ENCODE measurements at regions not wholly inside any gene's neighbourhood (a gene's known extent, or its start where the extent isn't known, plus 50 kb on each side); places are given as distances from the start of the nearest gene placed in this dataset.

DNA sequence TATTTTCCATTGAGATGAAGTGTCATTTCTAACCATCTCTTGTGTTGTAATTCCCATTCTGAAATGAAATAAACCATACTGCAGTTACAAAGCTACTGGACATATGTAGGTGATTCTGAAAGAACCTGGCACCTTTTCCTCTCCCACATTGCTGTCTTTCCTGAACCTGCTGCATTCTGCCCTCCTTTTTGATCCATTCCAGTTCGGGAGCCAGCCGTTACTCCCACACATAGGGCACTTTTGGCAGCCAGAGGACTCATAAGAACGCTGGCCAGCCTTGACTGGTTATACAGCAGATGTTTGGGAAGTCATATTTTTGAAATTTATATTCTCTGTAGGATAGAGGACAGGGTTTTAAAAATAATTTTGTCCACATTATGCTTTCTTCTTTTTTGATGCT lies 369.8 kb upstream of the CDH7 start:
- H3K9me3 ChIP-seq (ENCODE audit: control insufficient read depth, low read depth, low read length): no peaks in the 10 kb centered on the region
- H3K79me1 ChIP-seq (ENCODE audit: insufficient read depth, low read depth, low read length, poor library complexity, severe bottlenecking): no peaks in the 10 kb centered on the region
- H3K14ac ChIP-seq (ENCODE audit: insufficient read depth, low read length): no peak overlapping the region
- no peak overlapping the region for H3T11ph ChIP-seq (ENCODE audit: low read length)
- no CpG with 5 or more reads among the region's 3 CpGs for WGBS (ENCODE audit: extremely low coverage, insufficient read length, low lambda C conversion rate)
- H2BK15ac ChIP-seq (ENCODE audit: low read depth, low read length): no peak overlapping the region
- no peak overlapping the region for H3K23ac ChIP-seq (ENCODE audit: insufficient read length, low read depth, low read length)
- H2BK5ac ChIP-seq (ENCODE audit: insufficient read length, low read length): no peak overlapping the region
- H3K4ac ChIP-seq (ENCODE audit: low read depth, low read length): no peak overlapping the region
- H4K20me1 ChIP-seq (ENCODE audit: control insufficient read depth, insufficient read depth, insufficient read length): no peaks in the 10 kb centered on the region
- H2BK20ac ChIP-seq (ENCODE audit: low read depth, low read length, poor library complexity, severe bottlenecking): no peak overlapping the region
- H2AFZ ChIP-seq (ENCODE audit: low read length): no peak overlapping the region
- no peak overlapping the region for H4K8ac ChIP-seq (replicated peaks; ENCODE audit: insufficient read length, low read depth, low read length)
- no peak overlapping the region for H3K56ac ChIP-seq (ENCODE audit: insufficient read length, low read depth, low read length)
- no peak overlapping the region for H3K4me3 Mint-ChIP-seq
- no peaks in the 10 kb centered on the region for H3K4me1 ChIP-seq (ENCODE audit: insufficient read depth, low read length)
- no peak overlapping the region for H4K5ac ChIP-seq (ENCODE audit: insufficient read length, low read depth, low read length)
- no peaks in the 10 kb centered on the region for H3K23me2 ChIP-seq (ENCODE audit: insufficient read length, low read depth, low read length, poor library complexity, severe bottlenecking)
- no peak overlapping the region for H4K91ac ChIP-seq (ENCODE audit: insufficient read length, low read depth, low read length)
- no peaks in the 10 kb centered on the region for H3K27me3 Mint-ChIP-seq (ENCODE audit: low read depth)
- H3K9me3 Mint-ChIP-seq: peaks cover 8 to 19% of the 10 kb centered on the region in 2 experiments
- no peaks in the 10 kb centered on the region; a peak in 1 of 4 replicates for H3K4me1 Mint-ChIP-seq
- no peaks in the 10 kb centered on the region for H3K27me3 ChIP-seq (ENCODE audit: insufficient read depth, low read length)
- H3K79me2 ChIP-seq (ENCODE audit: insufficient read depth, low read length): no peaks in the 10 kb centered on the region
- no peak overlapping the region for H2BK120ac ChIP-seq (ENCODE audit: low read depth, low read length, poor library complexity, severe bottlenecking)
- TF ChIP-seq, protein P1, sequence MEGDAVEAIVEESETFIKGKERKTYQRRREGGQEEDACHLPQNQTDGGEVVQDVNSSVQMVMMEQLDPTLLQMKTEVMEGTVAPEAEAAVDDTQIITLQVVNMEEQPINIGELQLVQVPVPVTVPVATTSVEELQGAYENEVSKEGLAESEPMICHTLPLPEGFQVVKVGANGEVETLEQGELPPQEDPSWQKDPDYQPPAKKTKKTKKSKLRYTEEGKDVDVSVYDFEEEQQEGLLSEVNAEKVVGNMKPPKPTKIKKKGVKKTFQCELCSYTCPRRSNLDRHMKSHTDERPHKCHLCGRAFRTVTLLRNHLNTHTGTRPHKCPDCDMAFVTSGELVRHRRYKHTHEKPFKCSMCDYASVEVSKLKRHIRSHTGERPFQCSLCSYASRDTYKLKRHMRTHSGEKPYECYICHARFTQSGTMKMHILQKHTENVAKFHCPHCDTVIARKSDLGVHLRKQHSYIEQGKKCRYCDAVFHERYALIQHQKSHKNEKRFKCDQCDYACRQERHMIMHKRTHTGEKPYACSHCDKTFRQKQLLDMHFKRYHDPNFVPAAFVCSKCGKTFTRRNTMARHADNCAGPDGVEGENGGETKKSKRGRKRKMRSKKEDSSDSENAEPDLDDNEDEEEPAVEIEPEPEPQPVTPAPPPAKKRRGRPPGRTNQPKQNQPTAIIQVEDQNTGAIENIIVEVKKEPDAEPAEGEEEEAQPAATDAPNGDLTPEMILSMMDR (conservative IDR thresholded peaks at IDR 0.05): no peak
- no peak overlapping the region for H3K4me2 ChIP-seq (ENCODE audit: insufficient read depth, insufficient read length, low read length)
- H3K27ac ChIP-seq (ENCODE audit: insufficient read length, low read depth, low read length): no peak overlapping the region
- no peak overlapping the region for H3K9ac ChIP-seq (ENCODE audit: extremely low read depth, insufficient read length, low read length)
- no peak for DNase-seq
- no peak overlapping the region for H3K18ac ChIP-seq (ENCODE audit: insufficient read length, low read depth, low read length)
- H3K27ac Mint-ChIP-seq: no peak overlapping the region
- H2BK12ac ChIP-seq (ENCODE audit: insufficient read length, low read depth, low read length): no peak overlapping the region
- peaks cover 0 to 21% (median 10%) of the 10 kb centered on the region in 3 experiments; a peak in 5 of 7 replicates for H3K36me3 Mint-ChIP-seq (ENCODE audit: insufficient read depth in 1 of 3, low read depth in 3 of 3)
- no peak overlapping the region for H2AK5ac ChIP-seq (ENCODE audit: insufficient read length, low read length)
